VCaP (cell line): ENCODE measurements at regions not wholly inside any gene's neighbourhood (a gene's known extent, or its start where the extent isn't known, plus 50 kb on each side); places are given as distances from the start of the nearest gene placed in this dataset.

ENCODE experiments used
- H3K27ac ChIP-seq: fragments of 450-650 bp; 2 replicates; pipeline ENCODE4 v1.5.1; 2017
- TF ChIP-seq, protein P1 (sequence below): fragments of 450-650 bp; conservative IDR thresholded peaks from 2 replicates; pipeline ENCODE4 v1.5.1; 2017; ENCODE audit warnings: mild to moderate bottlenecking, moderate library complexity

DNA sequence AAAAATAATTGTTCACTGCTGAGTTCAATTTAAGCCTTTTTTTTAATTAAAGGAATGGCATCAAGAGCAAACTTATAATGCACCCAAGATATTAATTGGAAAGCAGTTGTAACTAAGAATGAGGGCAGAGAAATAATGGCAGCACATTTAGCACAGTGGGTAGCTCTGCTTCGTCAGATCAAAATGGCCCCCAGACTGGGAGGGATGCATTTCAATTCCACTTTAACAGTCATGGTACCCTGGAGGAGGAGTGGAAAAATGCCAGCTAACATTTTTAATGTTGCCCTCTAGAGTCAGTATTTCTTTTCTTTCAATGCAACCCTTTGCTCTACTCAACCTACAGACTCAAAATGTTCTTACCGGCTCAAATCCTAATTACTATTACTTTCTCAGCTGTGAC lies 504.8 kb upstream of the SETBP1 start:
- TF ChIP-seq, protein P1, sequence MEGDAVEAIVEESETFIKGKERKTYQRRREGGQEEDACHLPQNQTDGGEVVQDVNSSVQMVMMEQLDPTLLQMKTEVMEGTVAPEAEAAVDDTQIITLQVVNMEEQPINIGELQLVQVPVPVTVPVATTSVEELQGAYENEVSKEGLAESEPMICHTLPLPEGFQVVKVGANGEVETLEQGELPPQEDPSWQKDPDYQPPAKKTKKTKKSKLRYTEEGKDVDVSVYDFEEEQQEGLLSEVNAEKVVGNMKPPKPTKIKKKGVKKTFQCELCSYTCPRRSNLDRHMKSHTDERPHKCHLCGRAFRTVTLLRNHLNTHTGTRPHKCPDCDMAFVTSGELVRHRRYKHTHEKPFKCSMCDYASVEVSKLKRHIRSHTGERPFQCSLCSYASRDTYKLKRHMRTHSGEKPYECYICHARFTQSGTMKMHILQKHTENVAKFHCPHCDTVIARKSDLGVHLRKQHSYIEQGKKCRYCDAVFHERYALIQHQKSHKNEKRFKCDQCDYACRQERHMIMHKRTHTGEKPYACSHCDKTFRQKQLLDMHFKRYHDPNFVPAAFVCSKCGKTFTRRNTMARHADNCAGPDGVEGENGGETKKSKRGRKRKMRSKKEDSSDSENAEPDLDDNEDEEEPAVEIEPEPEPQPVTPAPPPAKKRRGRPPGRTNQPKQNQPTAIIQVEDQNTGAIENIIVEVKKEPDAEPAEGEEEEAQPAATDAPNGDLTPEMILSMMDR = no peak
- H3K27ac ChIP-seq = no peak overlapping the region

DNA sequence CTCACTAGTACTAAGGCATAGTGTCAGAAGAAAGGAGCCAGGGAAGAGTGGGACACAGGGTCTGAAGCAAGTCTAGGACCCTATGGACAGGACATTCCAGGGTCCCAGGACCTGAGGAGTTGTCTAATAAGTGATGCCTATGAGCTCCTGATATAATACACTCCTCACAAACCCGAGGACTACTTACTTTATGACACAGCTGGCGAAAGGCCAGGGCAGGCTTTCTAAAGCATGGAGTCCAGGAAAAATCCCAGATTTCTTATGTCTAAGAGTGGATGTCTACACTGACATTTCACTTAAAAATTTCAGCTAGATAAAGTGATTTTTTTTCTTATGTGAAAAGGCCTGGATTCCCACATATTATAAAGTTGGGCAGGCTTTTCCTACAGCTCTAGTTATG lies 502.2 kb upstream of the SETBP1 start:
- H3K27ac ChIP-seq = no peak overlapping the region
- TF ChIP-seq, protein P1 = no peak

DNA sequence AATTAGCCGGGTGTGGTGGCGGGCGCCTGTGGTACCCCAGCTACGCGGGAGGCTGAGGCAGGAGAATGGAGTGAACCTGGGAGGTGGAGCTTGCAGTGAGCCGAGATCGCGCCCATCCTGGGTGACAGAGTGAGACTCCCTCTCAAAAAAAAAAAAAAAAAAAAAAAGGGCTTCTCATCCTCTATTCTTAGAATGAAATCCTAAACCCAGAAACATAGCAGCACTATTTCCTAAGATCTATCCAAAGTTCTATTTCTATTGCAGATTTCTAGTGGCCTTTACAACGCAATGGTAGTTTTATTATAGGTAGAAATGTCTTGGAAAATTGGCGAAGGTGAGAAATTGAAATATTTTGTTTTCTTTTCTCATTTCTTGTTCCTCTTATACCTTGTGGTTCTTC lies 501.0 kb upstream of the SETBP1 start:
- H3K27ac ChIP-seq = no peak overlapping the region
- TF ChIP-seq, protein P1 = no peak

DNA sequence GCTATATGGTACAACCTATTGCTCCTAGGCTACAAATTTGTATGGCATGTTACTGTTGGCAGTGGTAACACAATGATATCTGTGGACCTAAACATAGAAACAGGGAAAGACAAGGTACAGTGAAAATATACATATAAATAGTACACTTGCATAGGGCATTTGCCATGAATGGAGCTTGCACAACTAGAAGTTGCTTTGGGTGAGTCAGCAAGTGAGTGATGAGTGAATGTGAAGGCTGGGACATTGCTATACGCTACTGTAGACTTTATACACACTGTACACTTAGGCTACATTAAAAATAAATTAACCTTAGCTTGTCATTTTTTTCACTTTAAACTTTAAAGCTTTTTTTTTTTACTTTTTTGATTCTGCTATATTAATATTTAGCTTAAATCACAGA lies 500.0 kb upstream of the SETBP1 start:
- TF ChIP-seq, protein P1 = no peak
- H3K27ac ChIP-seq = no peak overlapping the region

DNA sequence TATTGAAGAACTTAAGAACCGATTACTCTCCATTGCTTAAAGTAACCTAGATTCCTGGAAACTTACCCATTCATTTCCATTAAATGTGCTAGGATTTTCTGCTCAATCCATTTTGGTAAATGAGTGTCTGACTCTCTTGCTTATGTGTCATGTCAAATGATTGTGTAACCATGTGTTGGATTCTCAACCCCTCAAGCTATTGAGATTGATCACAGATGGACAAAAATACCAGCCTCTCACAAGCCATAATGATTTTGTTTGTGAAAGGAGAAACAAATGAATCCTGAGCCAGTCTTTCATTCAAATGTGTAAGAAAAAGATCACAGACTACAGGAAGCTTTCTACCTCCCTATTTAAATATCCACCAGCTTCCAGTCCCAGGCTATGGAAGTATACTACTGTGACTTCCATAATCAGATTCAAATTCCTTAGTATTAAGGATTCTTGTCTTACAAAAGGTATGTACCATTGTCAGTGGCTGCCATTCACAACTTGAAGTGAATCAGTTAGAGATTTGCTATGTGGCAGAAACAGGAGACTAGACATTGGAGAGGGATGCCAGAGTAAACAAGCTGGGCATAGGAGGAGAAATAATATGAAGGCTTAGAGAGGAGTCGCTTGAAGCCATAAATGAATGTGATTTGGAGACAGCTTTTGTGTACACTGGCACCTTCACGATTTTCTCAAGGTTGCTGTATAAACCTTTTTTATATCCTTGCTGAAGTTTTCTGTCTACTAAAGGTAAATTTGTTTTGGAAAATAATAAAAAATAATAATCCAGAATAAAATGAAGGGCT lies 498.5 kb upstream of the SETBP1 start:
- peak overlapping the region; percentile 69 for H3K27ac ChIP-seq
- TF ChIP-seq, protein P1 = no peak

DNA sequence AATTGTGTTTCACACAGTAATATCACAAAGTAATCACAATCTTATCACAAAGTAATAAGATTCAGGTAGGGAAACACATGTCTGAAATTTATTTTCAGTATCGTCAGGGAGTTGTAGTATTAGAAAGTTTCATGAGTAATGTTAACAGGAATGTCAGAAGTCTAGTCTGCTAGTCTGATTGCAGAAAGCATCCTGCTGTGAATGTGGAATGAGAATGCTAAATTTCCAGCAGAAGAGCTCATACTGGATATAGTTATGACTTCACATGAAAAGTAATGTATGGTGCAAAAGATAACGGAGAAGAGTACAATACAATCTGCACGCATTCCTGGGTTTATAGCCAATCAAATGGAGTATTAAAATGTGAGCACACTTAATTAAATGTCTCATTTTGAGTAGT lies 494.7 kb upstream of the SETBP1 start:
- peak overlapping the region; percentile 12; the same call in 1 of the 2 replicates for H3K27ac ChIP-seq
- TF ChIP-seq, protein P1 = no peak

DNA sequence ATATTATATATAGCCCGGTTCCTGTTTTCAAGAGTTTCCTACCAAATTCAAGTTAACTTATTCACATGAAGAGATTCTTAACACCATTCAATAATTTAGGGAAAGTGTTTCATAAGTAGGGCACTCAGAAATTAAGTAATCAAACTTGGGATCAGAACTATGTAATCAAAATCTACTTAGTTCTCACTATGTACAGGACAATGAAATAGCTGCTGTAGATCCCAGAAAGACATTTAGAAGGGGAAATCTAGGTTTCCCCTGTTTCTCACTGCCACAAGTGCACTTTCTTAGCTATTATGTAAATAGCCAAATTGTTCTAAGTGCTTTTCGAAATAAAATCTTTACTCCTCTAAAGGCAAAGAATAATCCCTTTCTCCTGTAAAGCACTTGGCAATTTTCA lies 493.6 kb upstream of the SETBP1 start:
- peak overlapping the region; percentile 12; the same call in 1 of the 2 replicates for H3K27ac ChIP-seq
- TF ChIP-seq, protein P1 = no peak
